Colonic mucosa (tissue), 4 donors: ENCODE measurements at regions not wholly inside any gene's neighbourhood (a gene's known extent, or its start where the extent isn't known, plus 50 kb on each side); places are given as distances from the start of the nearest gene placed in this dataset.

Experiments used
- DNase-seq: peaks from one replicate; pipeline ENCODE4 v3.0.0-alpha.2; 2020
- H3K27ac ChIP-seq: fragments of 200-600 bp; one replicate; pipeline ENCODE4 v1.8.0; 2021
- H3K27me3 ChIP-seq: fragments of 200-600 bp; one replicate; pipeline ENCODE4 v1.8.0; 2021
- H3K36me3 ChIP-seq: fragments of 200-600 bp; one replicate; pipeline ENCODE4 v1.8.0; 2021
- H3K4me1 ChIP-seq: fragments of 200-600 bp; one replicate; pipeline ENCODE4 v1.8.0; 2021; ENCODE audit warnings: mild to moderate bottlenecking
- H3K4me3 ChIP-seq: fragments of 200-600 bp; one replicate; pipeline ENCODE4 v1.8.0; 2021
- H3K9ac ChIP-seq, 2 donors: one replicate each; pipeline ENCODE4 v1.7.0; 2013; ENCODE audit warnings: control low read depth in 2 of 2, low read depth in 2 of 2, low read length in 2 of 2
- H3K9me3 ChIP-seq: fragments of 200-600 bp; one replicate; pipeline ENCODE4 v1.8.0; 2021
- CTCF ChIP-seq: fragments of 200-600 bp; IDR thresholded peaks from one replicate; pipeline ENCODE4 v1.8.0; 2022; ENCODE audit warnings: antibody characterized with exemption, mild to moderate bottlenecking
- intact Hi-C: fragments of 100-400 bp; cut with DNase I; formaldehyde crosslinking; loops from one replicate; pipeline ENCODE4 v1.14.1; 2022
- donor health status: healthy.
- donor health status: DM: no; HTN: no; CAD: no.
- donor health status: DM: no; HTN: no; CAD: no.

DNA sequence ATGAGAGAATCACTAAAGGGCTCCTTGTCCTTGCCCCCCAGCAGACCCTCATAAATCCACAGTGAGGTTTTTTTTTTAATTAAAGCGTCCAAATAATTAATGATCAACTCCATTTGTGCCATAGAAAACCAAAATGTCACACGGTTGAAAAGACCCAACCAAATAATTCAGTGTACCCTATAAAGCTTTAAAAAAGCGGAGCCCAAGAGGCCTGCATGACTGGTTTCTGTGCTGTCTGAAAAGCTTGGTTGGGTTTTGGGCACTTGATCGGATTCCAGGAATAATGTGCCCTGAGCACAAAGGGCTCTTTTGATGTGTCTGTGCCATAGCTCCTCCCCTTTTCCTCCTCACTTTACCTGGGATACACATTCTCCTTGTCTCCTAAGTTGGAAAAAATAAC lies 523.2 kb downstream of the TNS1 start:
- H3K27me3 ChIP-seq: no peaks in the 10 kb centered on the region
- no peaks in the 10 kb centered on the region for H3K4me1 ChIP-seq
- H3K9me3 ChIP-seq: no peaks in the 10 kb centered on the region
- no peak for TF ChIP-seq CTCF
- intact Hi-C loops: no loop called here
- no peak for DNase-seq
- no peaks in the 10 kb centered on the region for H3K36me3 ChIP-seq
- no peak overlapping the region for H3K27ac ChIP-seq
- H3K9ac ChIP-seq: no peak overlapping the region
- H3K4me3 ChIP-seq: no peak overlapping the region

- no peak overlapping the region for H3K9ac ChIP-seq
- no peak overlapping the region for H3K27ac ChIP-seq
- H3K36me3 ChIP-seq: no peaks in the 10 kb centered on the region
- H3K27me3 ChIP-seq: no peaks in the 10 kb centered on the region
- H3K4me1 ChIP-seq: no peaks in the 10 kb centered on the region
- H3K9me3 ChIP-seq: no peaks in the 10 kb centered on the region
- no peak for TF ChIP-seq CTCF
- no peak overlapping the region for H3K4me3 ChIP-seq
- DNase-seq: no peak
- intact Hi-C loops: no loop called here
These were observed 523.9 kb downstream of the TNS1 start for GRCh38 chr2:217478831-217479455.

DNA sequence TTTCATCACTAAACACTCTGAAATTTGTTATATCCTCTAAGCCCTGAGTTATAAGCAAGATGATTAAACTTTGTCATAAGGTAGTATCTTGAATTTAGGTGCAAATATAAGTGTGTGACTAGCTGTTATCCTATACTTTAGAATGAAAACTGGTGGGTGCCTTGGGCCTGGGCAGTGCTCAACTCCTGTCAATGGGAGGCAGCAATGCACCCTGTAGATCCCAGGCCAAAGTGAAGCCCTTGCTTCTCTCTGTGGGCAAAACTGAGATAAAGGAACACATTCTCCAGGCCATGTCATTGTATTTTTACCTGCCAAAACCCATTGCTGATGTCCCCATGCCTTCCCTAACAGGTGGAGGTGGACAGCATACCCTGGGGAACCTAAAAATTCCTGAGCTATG lies 525.2 kb downstream of the TNS1 start:
- DNase-seq: no peak
- H3K4me3 ChIP-seq: no peak overlapping the region
- no peaks in the 10 kb centered on the region for H3K27me3 ChIP-seq
- no peak overlapping the region for H3K9ac ChIP-seq
- H3K27ac ChIP-seq: no peak overlapping the region
- no peaks in the 10 kb centered on the region for H3K36me3 ChIP-seq
- H3K4me1 ChIP-seq: no peaks in the 10 kb centered on the region
- intact Hi-C loops: no loop called here
- no peak for TF ChIP-seq CTCF
- H3K9me3 ChIP-seq: no peaks in the 10 kb centered on the region

DNA sequence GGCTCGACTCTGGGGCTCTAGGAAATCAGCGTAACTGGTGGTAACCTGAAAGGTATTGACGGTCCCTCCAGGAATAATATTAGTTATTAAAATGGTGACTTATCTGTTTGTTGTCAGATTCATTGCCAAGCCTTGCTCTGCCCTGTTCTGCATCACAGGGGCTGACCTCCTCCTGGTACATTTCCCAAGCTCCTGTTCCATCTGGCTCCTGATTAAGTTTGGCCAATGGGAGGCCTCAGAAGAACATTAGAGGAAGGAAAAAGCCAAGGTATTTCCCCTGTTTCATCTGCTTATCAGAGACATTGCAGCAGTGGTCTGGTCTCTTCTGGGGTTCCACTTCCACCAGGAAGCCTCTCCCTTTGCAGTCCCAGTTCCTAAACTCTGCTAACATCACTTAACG lies 527.0 kb downstream of the TNS1 start:
- TF ChIP-seq CTCF: no peak
- Histone ChIP-seq H3K9me3 (no peaks in the 10 kb centered on the region), H3K27ac (no peak overlapping the region), H3K27me3 (no peaks in the 10 kb centered on the region), H3K4me1 (no peaks in the 10 kb centered on the region), H3K9ac (no peak overlapping the region), H3K36me3 (no peaks in the 10 kb centered on the region), H3K4me3 (no peak overlapping the region)
- intact Hi-C loops: no loop called here
- no peak for DNase-seq

GRCh38 chr2:217475101-217475500 lies 527.7 kb downstream of the TNS1 start:
- Histone ChIP-seq H3K27ac (no peak overlapping the region), H3K4me3 (no peak overlapping the region), H3K36me3 (no peaks in the 10 kb centered on the region), H3K9ac (no peak overlapping the region), H3K9me3 (no peaks in the 10 kb centered on the region), H3K27me3 (no peaks in the 10 kb centered on the region), H3K4me1 (no peaks in the 10 kb centered on the region)
- no peak for TF ChIP-seq CTCF
- intact Hi-C loops: no loop called here
- DNase-seq: no peak

DNA sequence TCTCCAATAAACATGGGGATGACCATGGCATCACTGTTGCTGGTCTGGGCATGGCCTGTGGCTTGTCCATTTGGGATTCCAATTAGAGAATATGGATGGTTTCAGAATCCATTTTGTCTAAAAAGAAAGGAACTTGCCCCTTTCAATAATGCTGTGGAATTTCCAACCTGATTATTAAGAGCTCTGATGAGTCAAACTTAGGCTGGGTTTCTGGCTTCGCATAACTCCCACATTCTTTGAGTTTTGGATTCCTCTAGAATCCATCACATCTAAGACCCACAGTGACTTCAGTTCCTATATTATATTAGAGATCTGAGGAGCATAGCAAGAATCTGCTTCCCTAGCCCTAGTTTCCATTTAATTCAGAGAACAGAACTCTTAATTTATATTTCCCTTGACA lies 531.5 kb downstream of the TNS1 start:
- TF ChIP-seq CTCF: no peak

More for the DNA sequence above, 531.5 kb downstream of the TNS1 start:
- no peak overlapping the region for H3K9ac ChIP-seq
- no peaks in the 10 kb centered on the region for H3K4me1 ChIP-seq
- H3K27me3 ChIP-seq: no peaks in the 10 kb centered on the region
- H3K27ac ChIP-seq: no peak overlapping the region
- DNase-seq: no peak
- intact Hi-C loops: no loop called here
- H3K4me3 ChIP-seq: no peak overlapping the region
- no peaks in the 10 kb centered on the region for H3K36me3 ChIP-seq
- H3K9me3 ChIP-seq: no peaks in the 10 kb centered on the region
